Karpas-422 (cell line): ENCODE measurements at regions not wholly inside any gene's neighbourhood (a gene's known extent, or its start where the extent isn't known, plus 50 kb on each side); places are given as distances from the start of the nearest gene placed in this dataset.

Experiments used
- DNase-seq: peaks from one replicate; pipeline ENCODE4 v3.0.0-alpha.2; 2015
- H2AFZ ChIP-seq: fragments of 200-600 bp; sonication (generic); 2 replicates; pipeline ENCODE4 v1.6.1; 2014; ENCODE audit warnings: antibody characterized with exemption, low read length, mixed read lengths
- H3K27ac ChIP-seq: fragments of 200-600 bp; sonication (generic); 2 replicates; pipeline ENCODE4 v1.5.1; 2014; ENCODE audit warnings: mild to moderate bottlenecking, low read length, moderate library complexity
- H3K27me3 ChIP-seq: fragments of 200-600 bp; sonication (generic); 2 replicates; pipeline ENCODE4 v1.6.1; 2014; ENCODE audit warnings: low read length, mixed read lengths
- H3K36me3 ChIP-seq: fragments of 200-600 bp; sonication (generic); 2 replicates; pipeline ENCODE4 v1.6.1; 2014; ENCODE audit warnings: low read length, mixed read lengths; ENCODE audit not compliant: insufficient read depth
- H3K4me1 ChIP-seq: fragments of 200-600 bp; sonication (generic); 2 replicates; pipeline ENCODE4 v1.6.1; 2014; ENCODE audit warnings: mild to moderate bottlenecking, low read length, mixed read lengths
- H3K4me2 ChIP-seq: fragments of 200-600 bp; sonication (generic); 2 replicates; pipeline ENCODE4 v1.6.1; 2014; ENCODE audit warnings: low read length, low read depth, mild to moderate bottlenecking; ENCODE audit not compliant: poor library complexity, severe bottlenecking
- H3K4me3 ChIP-seq: fragments of 200-600 bp; sonication (generic); 2 replicates; pipeline ENCODE4 v1.5.1; 2014; ENCODE audit warnings: mild to moderate bottlenecking, antibody characterized with exemption, low read length, mixed read lengths
- H3K79me2 ChIP-seq: fragments of 200-600 bp; sonication (generic); 2 replicates; pipeline ENCODE4 v1.6.1; 2014; ENCODE audit warnings: mild to moderate bottlenecking, low read length, mixed read lengths
- H3K9ac ChIP-seq: fragments of 200-600 bp; sonication (generic); 2 replicates; pipeline ENCODE4 v1.6.0; 2014; ENCODE audit warnings: low read length
- H3K9me2 ChIP-seq: fragments of 200-600 bp; sonication (generic), shearing (Covaris generic); replicated peaks from 2 replicates; pipeline ENCODE4 v1.6.0; 2014; ENCODE audit warnings: mild to moderate bottlenecking, low read length, moderate library complexity; ENCODE audit not compliant: insufficient read depth
- H3K9me3 ChIP-seq: fragments of 300-700, 200-600 bp; sonication (generic); 2 replicates; pipeline ENCODE4 v1.6.1; 2014; ENCODE audit warnings: low read length, mixed read lengths
- H4K20me1 ChIP-seq: fragments of 200-600 bp; sonication (generic); 2 replicates; pipeline ENCODE4 v1.6.1; 2014; ENCODE audit warnings: mild to moderate bottlenecking, antibody characterized with exemption, low read length, low read depth; ENCODE audit not compliant: insufficient read depth

DNA sequence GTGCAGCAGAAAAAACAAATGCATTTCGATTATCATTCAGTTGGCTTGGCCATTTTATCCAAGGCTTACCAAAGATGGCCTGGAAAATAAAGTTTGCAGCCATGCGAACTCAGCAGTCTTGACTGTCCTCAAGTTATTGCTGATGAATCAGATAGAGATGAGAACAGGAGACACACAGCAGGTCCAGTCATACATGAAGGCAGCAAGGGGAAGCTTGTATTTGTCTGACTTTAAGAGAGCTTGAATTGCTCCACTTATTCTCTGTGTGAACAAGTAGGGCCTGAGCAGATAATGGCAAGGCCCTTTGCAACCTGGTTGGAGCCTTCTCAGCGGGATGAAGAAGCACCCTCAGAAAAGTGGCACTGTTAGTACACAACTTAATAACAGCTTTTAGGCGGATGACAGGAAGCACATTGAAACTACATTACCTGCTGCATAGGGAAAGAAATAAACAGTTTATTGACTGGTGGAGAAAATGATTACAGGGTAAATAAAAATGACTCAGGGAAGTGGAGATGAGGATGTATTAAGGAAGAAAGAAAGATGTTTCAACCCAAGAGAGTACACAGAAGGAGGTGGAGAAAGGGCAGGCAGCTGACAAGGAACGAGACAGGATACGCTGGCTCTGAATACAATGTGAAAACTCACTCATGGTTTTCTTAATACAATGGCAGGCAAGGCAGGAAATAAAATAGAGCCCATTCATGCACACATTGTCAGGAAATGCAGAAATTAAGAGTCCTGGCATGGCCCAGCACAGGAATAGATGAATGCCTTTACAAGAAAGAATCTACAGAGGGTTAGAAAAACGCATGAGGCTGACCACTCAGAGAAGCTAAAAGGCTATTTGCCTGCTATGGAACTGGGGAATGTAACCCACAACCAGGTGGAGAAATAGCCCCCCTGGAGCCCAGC lies 128.4 kb downstream of the GALC start:
- H3K36me3 ChIP-seq = no peaks in the 10 kb centered on the region
- H3K9ac ChIP-seq = no peak overlapping the region
- peaks cover 8% of the 10 kb centered on the region; the same call in 1 of the 2 replicates for H3K9me3 ChIP-seq
- H3K27ac ChIP-seq = no peak overlapping the region
- H3K4me3 ChIP-seq = no peak overlapping the region
- peaks cover 5% of the 10 kb centered on the region for H3K4me1 ChIP-seq
- H3K4me2 ChIP-seq = no peak overlapping the region
- no peaks in the 10 kb centered on the region for H4K20me1 ChIP-seq
- H3K9me2 ChIP-seq = no peaks in the 10 kb centered on the region
- no peak overlapping the region for H2AFZ ChIP-seq
- no peaks in the 10 kb centered on the region for H3K79me2 ChIP-seq
- H3K27me3 ChIP-seq = no peaks in the 10 kb centered on the region
- no peak for DNase-seq

DNA sequence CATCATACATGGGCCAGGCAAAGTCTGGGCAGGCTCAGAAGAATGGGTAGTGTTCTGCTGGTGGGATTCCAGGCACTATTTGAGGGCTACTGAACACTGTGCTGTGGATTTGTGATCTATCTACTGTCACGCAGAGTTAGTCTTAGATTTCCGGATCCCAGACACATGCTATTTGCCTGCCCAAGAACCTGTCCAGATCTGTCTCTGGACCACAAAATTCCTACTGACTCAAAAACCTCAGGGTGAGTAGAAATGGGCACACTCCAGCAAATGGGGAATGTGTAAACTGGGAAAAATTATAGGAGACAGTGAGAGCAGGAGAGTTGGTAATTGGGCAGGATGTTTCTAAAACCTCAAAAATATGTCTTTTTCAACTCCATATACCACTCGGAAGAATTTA lies 129.9 kb downstream of the GALC start:
- H3K4me3 ChIP-seq = no peak overlapping the region
- H4K20me1 ChIP-seq = no peaks in the 10 kb centered on the region
- no peak overlapping the region for H3K4me2 ChIP-seq
- H3K27me3 ChIP-seq = no peaks in the 10 kb centered on the region
- no peaks in the 10 kb centered on the region for H3K36me3 ChIP-seq
- H3K79me2 ChIP-seq = no peaks in the 10 kb centered on the region
- H3K9me2 ChIP-seq = no peaks in the 10 kb centered on the region
- DNase-seq = no peak
- H3K9ac ChIP-seq = no peak overlapping the region
- H3K9me3 ChIP-seq = peaks cover 8% of the 10 kb centered on the region; the same call in 1 of the 2 replicates
- H3K27ac ChIP-seq = no peak overlapping the region
- H2AFZ ChIP-seq = peak overlapping the region; percentile 24; the same call in 1 of the 2 replicates
- H3K4me1 ChIP-seq = peaks cover 3% of the 10 kb centered on the region; the same call in 1 of the 2 replicates

DNA sequence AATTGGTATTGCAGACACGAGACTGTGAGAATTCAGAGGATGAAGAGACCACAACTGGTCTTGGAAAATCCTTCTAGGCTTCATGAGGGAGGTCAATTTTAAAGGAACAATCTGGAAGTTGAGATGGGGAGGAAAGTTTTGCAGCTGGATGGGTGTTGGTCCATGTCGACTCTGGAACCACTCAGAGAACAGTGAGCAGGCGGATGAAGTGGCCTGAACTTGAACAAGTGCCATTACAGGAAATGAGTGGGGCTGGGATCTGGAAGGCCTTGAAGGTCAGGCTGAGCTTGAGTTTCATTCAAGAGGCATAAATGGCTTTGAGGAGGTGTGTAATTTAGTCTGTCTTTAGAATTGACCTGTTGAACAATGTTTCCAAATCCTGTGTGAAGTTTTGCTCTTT lies 140.9 kb downstream of the GALC start:
- no peak for DNase-seq
- no peaks in the 10 kb centered on the region for H3K9me2 ChIP-seq

DNA sequence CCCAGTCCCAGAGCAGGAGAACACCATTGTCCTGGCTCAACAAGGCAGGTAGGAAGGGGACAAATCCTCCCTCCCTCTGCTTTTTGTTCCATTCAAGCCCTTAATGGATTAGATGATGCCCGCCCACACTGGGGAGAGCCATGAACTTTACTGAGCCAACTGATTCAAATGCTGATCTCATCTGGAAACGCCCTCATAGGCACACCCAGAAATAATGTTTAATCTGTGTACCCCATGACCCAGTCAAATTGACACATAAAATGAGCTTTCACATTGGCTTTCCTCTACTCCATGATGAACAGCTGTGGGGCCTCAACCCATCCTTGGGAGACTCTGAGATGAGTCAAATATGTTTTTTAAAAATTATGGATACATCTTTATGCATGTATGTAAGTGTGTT lies 141.8 kb downstream of the GALC start:
- Histone ChIP-seq H2AFZ (no peak overlapping the region), H3K27me3 (no peaks in the 10 kb centered on the region), H3K4me2 (no peak overlapping the region), H3K9me2 (no peaks in the 10 kb centered on the region), H3K9ac (no peak overlapping the region), H4K20me1 (no peaks in the 10 kb centered on the region), H3K36me3 (no peaks in the 10 kb centered on the region), H3K4me3 (no peak overlapping the region), H3K9me3 (no peaks in the 10 kb centered on the region), H3K4me1 (peaks cover 2% of the 10 kb centered on the region; the same call in 1 of the 2 replicates), H3K79me2 (no peaks in the 10 kb centered on the region), H3K27ac (no peak overlapping the region)
- DNase-seq = no peak

More for the DNA sequence above, 140.9 kb downstream of the GALC start:
- Histone ChIP-seq H3K36me3 (no peaks in the 10 kb centered on the region), H3K79me2 (no peaks in the 10 kb centered on the region), H3K9ac (no peak overlapping the region), H3K4me1 (peaks cover 2% of the 10 kb centered on the region; the same call in 1 of the 2 replicates), H3K27me3 (no peaks in the 10 kb centered on the region), H3K4me3 (no peak overlapping the region), H3K4me2 (no peak overlapping the region), H2AFZ (no peak overlapping the region), H3K9me3 (no peaks in the 10 kb centered on the region), H4K20me1 (no peaks in the 10 kb centered on the region), H3K27ac (no peak overlapping the region)

DNA sequence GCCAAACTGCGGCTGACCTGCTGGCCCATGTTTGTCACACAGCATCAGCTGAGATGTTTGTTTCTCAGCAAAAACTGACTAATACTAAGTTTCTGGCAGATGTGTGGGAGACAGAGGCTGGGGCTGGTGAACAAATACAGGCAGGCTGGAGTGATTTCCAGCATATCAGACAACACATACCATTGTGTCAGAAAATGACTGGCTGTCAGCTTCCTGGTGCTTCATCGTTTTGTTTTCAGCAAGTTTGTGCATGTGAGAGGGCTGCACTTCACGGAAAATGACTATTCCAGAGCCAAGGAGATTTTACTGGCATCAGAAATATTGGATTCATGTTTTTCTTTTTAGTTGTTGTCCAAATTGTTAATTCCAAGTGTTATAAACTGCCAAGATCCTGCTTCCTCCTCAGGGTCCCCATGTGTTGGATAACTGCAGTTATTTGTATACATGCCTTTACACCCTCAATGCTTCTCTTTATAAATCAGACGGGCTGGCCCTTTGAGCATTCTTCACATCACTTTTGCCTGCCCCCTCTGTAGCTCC lies 145.7 kb downstream of the GALC start:
- DNase-seq = no peak
- Histone ChIP-seq H3K9me2 (no peaks in the 10 kb centered on the region), H3K36me3 (no peaks in the 10 kb centered on the region), H2AFZ (no peak overlapping the region), H3K4me1 (peaks cover 12% of the 10 kb centered on the region), H3K9me3 (no peaks in the 10 kb centered on the region), H3K4me2 (no peak overlapping the region), H3K4me3 (no peak overlapping the region), H3K27me3 (no peaks in the 10 kb centered on the region), H4K20me1 (no peaks in the 10 kb centered on the region), H3K27ac (no peak overlapping the region), H3K79me2 (no peaks in the 10 kb centered on the region), H3K9ac (no peak overlapping the region)

DNA sequence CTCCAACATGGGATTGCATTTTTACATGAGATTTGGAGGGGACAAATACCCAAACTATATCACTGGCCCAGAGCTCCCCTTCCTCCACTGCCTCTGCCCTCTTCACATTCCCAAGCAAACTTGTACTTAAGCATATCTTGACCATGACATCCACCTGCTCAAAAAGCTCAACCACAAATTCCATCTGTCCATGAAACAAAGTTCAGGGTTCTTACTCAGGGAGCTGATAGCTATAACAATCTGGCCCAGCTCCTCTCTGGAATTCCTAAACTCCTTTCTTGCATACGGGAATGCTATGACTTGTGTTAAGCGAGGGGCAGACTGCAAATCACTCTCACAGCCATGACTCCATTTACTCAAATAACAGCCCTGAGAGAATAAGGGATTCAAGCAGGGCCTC lies 152.1 kb downstream of the GALC start:
- Histone ChIP-seq H3K36me3 (peaks cover 10% of the 10 kb centered on the region; the same call in 1 of the 2 replicates), H3K9me2 (no peaks in the 10 kb centered on the region), H3K4me1 (peaks cover 14% of the 10 kb centered on the region), H4K20me1 (no peaks in the 10 kb centered on the region), H2AFZ (no peak overlapping the region), H3K9ac (no peak overlapping the region), H3K4me2 (no peak overlapping the region), H3K27ac (no peak overlapping the region), H3K4me3 (no peak overlapping the region), H3K79me2 (no peaks in the 10 kb centered on the region), H3K9me3 (no peaks in the 10 kb centered on the region), H3K27me3 (peaks cover 2% of the 10 kb centered on the region; the same call in 1 of the 2 replicates)
- DNase-seq = no peak

DNA sequence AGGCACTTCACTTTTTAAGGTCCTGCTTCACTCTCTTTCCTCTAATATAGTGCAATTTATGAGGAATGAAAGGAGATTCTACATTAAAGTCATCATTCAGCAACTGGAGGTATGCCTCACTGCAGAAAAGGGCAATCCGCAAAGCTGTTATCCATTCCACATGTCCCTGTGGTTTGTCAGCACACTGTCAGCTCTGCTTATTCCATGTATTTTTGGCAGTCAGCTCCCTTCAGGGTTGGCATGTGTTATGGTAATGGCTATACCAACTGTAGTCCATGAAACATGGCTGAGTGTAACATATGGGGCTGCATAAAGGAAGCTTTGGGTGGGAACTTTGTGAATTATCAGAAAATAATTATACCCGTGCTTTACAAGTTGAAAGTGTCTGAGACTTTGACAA lies 154.1 kb downstream of the GALC start:
- H3K79me2 ChIP-seq = no peaks in the 10 kb centered on the region
- H3K9ac ChIP-seq = no peak overlapping the region
- H3K27ac ChIP-seq = no peak overlapping the region
- peaks cover 2% of the 10 kb centered on the region; the same call in 1 of the 2 replicates for H3K27me3 ChIP-seq
- no peak for DNase-seq
- peaks cover 13% of the 10 kb centered on the region for H3K4me1 ChIP-seq
- no peak overlapping the region for H2AFZ ChIP-seq
- no peaks in the 10 kb centered on the region for H4K20me1 ChIP-seq
- H3K36me3 ChIP-seq = peaks cover 10% of the 10 kb centered on the region; the same call in 1 of the 2 replicates
- H3K4me2 ChIP-seq = no peak overlapping the region
- H3K4me3 ChIP-seq = no peak overlapping the region
- H3K9me2 ChIP-seq = no peaks in the 10 kb centered on the region
- no peaks in the 10 kb centered on the region for H3K9me3 ChIP-seq

DNA sequence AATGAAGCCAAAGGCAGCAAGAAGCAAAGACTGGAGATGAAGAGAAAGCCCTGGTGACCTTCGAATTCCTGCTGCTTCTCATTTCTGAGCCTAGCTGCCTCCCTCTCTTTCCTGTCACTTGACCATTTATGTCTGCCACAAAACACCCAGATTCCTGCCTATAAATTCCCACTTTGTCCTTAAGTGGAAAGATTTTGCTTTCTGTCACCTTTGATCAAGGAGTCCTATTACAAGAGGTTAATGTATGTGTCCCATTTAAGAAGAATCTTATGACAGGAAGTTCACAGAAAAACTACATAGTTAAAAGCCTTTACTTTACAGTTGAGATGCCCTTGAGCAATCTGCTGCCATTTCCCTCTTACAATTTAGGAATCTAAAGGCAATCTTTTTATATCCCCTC lies 155.7 kb downstream of the GALC start:
- Histone ChIP-seq H3K9ac (no peak overlapping the region), H3K4me3 (no peak overlapping the region), H3K4me1 (peaks cover 9% of the 10 kb centered on the region), H3K27me3 (peaks cover 2% of the 10 kb centered on the region; the same call in 1 of the 2 replicates), H3K9me2 (no peaks in the 10 kb centered on the region), H4K20me1 (no peaks in the 10 kb centered on the region), H3K4me2 (no peak overlapping the region), H3K27ac (no peak overlapping the region), H3K79me2 (no peaks in the 10 kb centered on the region), H2AFZ (peak overlapping the region; percentile 25; the same call in 1 of the 2 replicates), H3K9me3 (no peaks in the 10 kb centered on the region), H3K36me3 (peaks cover 10% of the 10 kb centered on the region; the same call in 1 of the 2 replicates)
- no peak for DNase-seq
